NCI-H524 (cell line): ENCODE measurements at regions not wholly inside any gene's neighbourhood (a gene's known extent, or its start where the extent isn't known, plus 50 kb on each side); places are given as distances from the start of the nearest gene placed in this dataset.
"Not testable (repeated sequence)": the region's sequence is repeated elsewhere in the genome, so short reads cannot be mapped to it uniquely, and the experiment has no call there.

Experiments
- DNase-seq, 2 experiments: peaks; one replicate each; lab custom pipeline; 2025; lab: John Stamatoyannopoulos, UW

- not testable (repeated sequence) for DNase-seq
Measured at GRCh38 chr17:64726025-64726424, 63.9 kb upstream of the SMURF2 start.

- DNase-seq = not testable (repeated sequence)
Measured at GRCh38 chr17:64724246-64724645, 62.1 kb upstream of the SMURF2 start.

- no peak for DNase-seq
Measured at GRCh38 chr17:64723781-64724180, 61.7 kb upstream of the SMURF2 start.

GRCh38 chr17:64721556-64721955 is 59.4 kb upstream of the SMURF2 start:
- DNase-seq = not testable (repeated sequence)

GRCh38 chr17:64720253-64720652 is 58.1 kb upstream of the SMURF2 start:
- DNase-seq = not testable (repeated sequence)

GRCh38 chr17:64719517-64719916 is 57.4 kb upstream of the SMURF2 start:
- not testable (repeated sequence) for DNase-seq

- DNase-seq = not testable (repeated sequence)
Measured at GRCh38 chr17:64718816-64719215, 56.7 kb upstream of the SMURF2 start.

GRCh38 chr17:64718058-64718457 is 56.0 kb upstream of the SMURF2 start:
- DNase-seq = peak in 1 of 2 experiments; percentile 18

GRCh38 chr17:64716496-64716895 is 54.4 kb upstream of the SMURF2 start:
- not testable (repeated sequence) for DNase-seq

- not testable (repeated sequence) for DNase-seq
Measured at GRCh38 chr17:64713786-64714185, 51.7 kb upstream of the SMURF2 start.

- DNase-seq = not testable (repeated sequence)
Measured at GRCh38 chr17:64712557-64713351, 50.6 kb upstream of the SMURF2 start.
